Stimulated activated CD8-positive, alpha-beta memory T cell treated with anti-CD3 and anti-CD28 coated beads, Interleukin-7, amount 100 ng/mL, for 48 hours (primary cell): ENCODE measurements at regions not wholly inside any gene's neighbourhood (a gene's known extent, or its start where the extent isn't known, plus 50 kb on each side); places are given as distances from the start of the nearest gene placed in this dataset.
"Not testable (repeated sequence)": the region's sequence is repeated elsewhere in the genome, so short reads cannot be mapped to it uniquely, and the experiment has no call there.

Experiments
- DNase-seq, 2 donors: peaks; one replicate each; pipeline ENCODE4 v3.0.0-alpha.2; 2020; ENCODE audit warnings: low read depth in 1 of 2; ENCODE audit errors: extremely low read depth in 1 of 2

GRCh38 chr2:220569112-220569897, 941.9 kb downstream of the SLC4A3 start:
- no peak for DNase-seq

GRCh38 chr2:220572385-220572784, 945.0 kb downstream of the SLC4A3 start:
- no peak for DNase-seq

GRCh38 chr2:220574038-220574437, 946.6 kb downstream of the SLC4A3 start:
- no peak for DNase-seq

GRCh38 chr2:220575963-220576362, 948.5 kb downstream of the SLC4A3 start:
- DNase-seq = no peak

GRCh38 chr2:220579452-220579851, 952.0 kb downstream of the SLC4A3 start:
- no peak for DNase-seq

GRCh38 chr2:220580113-220580512, 952.7 kb downstream of the SLC4A3 start:
- DNase-seq = no peak

GRCh38 chr2:220583725-220584124, 956.3 kb downstream of the SLC4A3 start:
- DNase-seq = no peak

GRCh38 chr2:220585241-220585640, 957.8 kb downstream of the SLC4A3 start:
- no peak for DNase-seq

- no peak for DNase-seq
These were observed 959.6 kb downstream of the SLC4A3 start for GRCh38 chr2:220586980-220587530.

GRCh38 chr2:220588148-220588547, 960.7 kb downstream of the SLC4A3 start:
- no peak for DNase-seq

GRCh38 chr2:220590476-220590875, 963.0 kb downstream of the SLC4A3 start:
- DNase-seq = no peak

- DNase-seq = no peak
These were observed 966.1 kb downstream of the SLC4A3 start for GRCh38 chr2:220593526-220593925.

- DNase-seq = no peak
These were observed 970.4 kb downstream of the EPHA4 start for GRCh38 chr2:220601674-220602073.

- not testable (repeated sequence) for DNase-seq
These were observed 959.1 kb downstream of the EPHA4 start for GRCh38 chr2:220613004-220613403.

- no peak for DNase-seq
These were observed 958.0 kb downstream of the EPHA4 start for GRCh38 chr2:220614064-220614463.

GRCh38 chr2:220619525-220620220, 952.4 kb downstream of the EPHA4 start:
- DNase-seq = no peak

- DNase-seq = no peak
These were observed 945.5 kb downstream of the EPHA4 start for GRCh38 chr2:220626603-220627002.

GRCh38 chr2:220628252-220628651, 943.9 kb downstream of the EPHA4 start:
- no peak for DNase-seq

- no peak for DNase-seq
These were observed 931.0 kb downstream of the EPHA4 start for GRCh38 chr2:220641137-220641536.

- no peak for DNase-seq
These were observed 925.7 kb downstream of the EPHA4 start for GRCh38 chr2:220646424-220646823.

GRCh38 chr2:220648628-220649027, 923.5 kb downstream of the EPHA4 start:
- DNase-seq = no peak

- no peak for DNase-seq
These were observed 918.3 kb downstream of the EPHA4 start for GRCh38 chr2:220653776-220654175.
